PFSK-1 (cell line): ENCODE measurements at regions not wholly inside any gene's neighbourhood (a gene's known extent, or its start where the extent isn't known, plus 50 kb on each side); places are given as distances from the start of the nearest gene placed in this dataset.

Experiments used
- FOXP2 ChIP-seq: optimal IDR thresholded peaks from 2 replicates; pipeline ENCODE3; 2011; ENCODE audit warnings: borderline replicate concordance, control low read depth, inconsistent platforms; ENCODE audit not compliant: insufficient read depth; ENCODE audit errors: extremely low read length, extremely low read depth
- POLR2AphosphoS5 ChIP-seq: IDR thresholded peaks from 2 replicates; pipeline ENCODE4 v1.6.1; 2012; ENCODE audit warnings: low read depth, mild to moderate bottlenecking, control low read depth, low read length, moderate library complexity
- REST ChIP-seq, 2 experiments: IDR thresholded peaks; 2 replicates each; pipeline versions ENCODE4 v1.6.1 to v1.8.0; 2011 to 2012; ENCODE audit warnings: low read depth in 2 of 2, low read length in 2 of 2, control low read depth in 1 of 2, inconsistent platforms in 1 of 2, mild to moderate bottlenecking in 1 of 2, moderate library complexity in 1 of 2; ENCODE audit not compliant: insufficient read depth in 1 of 2
- SIN3A ChIP-seq: IDR thresholded peaks from 2 replicates; pipeline ENCODE4 v1.6.1; 2012; ENCODE audit warnings: mild to moderate bottlenecking, low read length, moderate library complexity, borderline replicate concordance; ENCODE audit not compliant: insufficient read depth
- TAF1 ChIP-seq: IDR thresholded peaks from 2 replicates; pipeline ENCODE4 v1.6.1; 2012; ENCODE audit warnings: low read length, control low read depth, borderline replicate concordance; ENCODE audit not compliant: insufficient read depth

- TF ChIP-seq REST (IDR thresholded peaks at IDR 0.05; ENCODE audit: insufficient read depth in 1 of 2, low read depth in 2 of 2, low read length in 2 of 2) (no peak), SIN3A (no peak), POLR2AphosphoS5 (no peak), TAF1 (no peak), FOXP2 (no peak)
Observed at GRCh38 chr20:51184289-51184688, 161.4 kb upstream of the KCNG1 start.
